WTC11 (cell line): ENCODE measurements at regions not wholly inside any gene's neighbourhood (a gene's known extent, or its start where the extent isn't known, plus 50 kb on each side); places are given as distances from the start of the nearest gene placed in this dataset.
"Not testable (repeated sequence)": the region's sequence is repeated elsewhere in the genome, so short reads cannot be mapped to it uniquely, and the experiment has no call there.

Experiments
- ATAC-seq: fragments of 200-7000 bp; cut with Tn5 transposase; 2 replicates; pipeline ENCODE4 v1.10.0; 2021; ENCODE audit warnings: mild to moderate bottlenecking, moderate library complexity
- CTCF ChIA-PET: fragments of 300-600 bp; sonication (Branson Sonifier 250); formaldehyde crosslinking; loops from one replicate; lab custom pipeline; 2021; ENCODE audit warnings: antibody characterized with exemption; lab: Charles Lee
- POLR2A ChIA-PET: fragments of 350-600 bp; sonication (Branson Sonifier 250); formaldehyde crosslinking; loops from one replicate; lab custom pipeline; 2021; ENCODE audit warnings: antibody characterized with exemption; lab: Charles Lee
- DNase-seq: peaks from one replicate; pipeline ENCODE4 v3.0.0; 2021; ENCODE audit warnings: low spot score
- H3K27ac Mint-ChIP-seq: 2 replicates; pipeline ENCODE4 v1.8.0; 2021; ENCODE audit warnings: mixed read lengths
- H3K27me3 Mint-ChIP-seq: 2 replicates; pipeline ENCODE4 v1.8.0; 2021; ENCODE audit warnings: low read depth, mild to moderate bottlenecking, moderate library complexity, mixed read lengths
- H3K36me3 Mint-ChIP-seq: 2 replicates; pipeline ENCODE4 v1.8.0; 2021; ENCODE audit warnings: mixed read lengths
- H3K4me1 Mint-ChIP-seq: 2 replicates; pipeline ENCODE4 v1.8.0; 2022; ENCODE audit warnings: mixed read lengths
- H3K4me3 Mint-ChIP-seq: 2 replicates; pipeline ENCODE4 v1.8.0; 2021; ENCODE audit warnings: mild to moderate bottlenecking, moderate library complexity, mixed read lengths
- H3K9me3 Mint-ChIP-seq: 2 replicates; pipeline ENCODE4 v1.8.0; 2021; ENCODE audit warnings: mixed read lengths
- AR ChIP-seq: fragments of 250-450 bp; sonication (Bioruptor Pico); IDR thresholded peaks from 2 replicates; pipeline ENCODE4 v1.9.0; 2021; ENCODE audit warnings: mild to moderate bottlenecking
- ATF3 ChIP-seq: sonication (generic); formaldehyde crosslinking; conservative IDR thresholded peaks from 2 replicates; pipeline ENCODE4 v1.8.1; 2022; ENCODE audit warnings: mild to moderate bottlenecking, missing genetic modification reagents
- ATF6 ChIP-seq: sonication (generic); formaldehyde crosslinking; IDR thresholded peaks from 2 replicates; pipeline ENCODE4 v1.8.1; 2023; ENCODE audit warnings: mild to moderate bottlenecking, missing genetic modification reagents
- CDX4 ChIP-seq: fragments of 250-450 bp; sonication (Bioruptor Pico); IDR thresholded peaks from 2 replicates; pipeline ENCODE4 v1.9.0; 2021; ENCODE audit warnings: moderate library complexity, mild to moderate bottlenecking, inconsistent platforms, borderline replicate concordance
- CREB1 ChIP-seq: sonication (generic); formaldehyde crosslinking; IDR thresholded peaks from 2 replicates; pipeline ENCODE4 v1.8.0; 2023; ENCODE audit warnings: mild to moderate bottlenecking, missing genetic modification reagents
- CREM ChIP-seq: sonication (generic); formaldehyde crosslinking; IDR thresholded peaks from 2 replicates; pipeline ENCODE4 v1.8.1; 2022; ENCODE audit warnings: mild to moderate bottlenecking, missing genetic modification reagents, moderate library complexity
- CTCF ChIP-seq: fragments of 200-600 bp; IDR thresholded peaks from 2 replicates; pipeline ENCODE4 v1.8.0; 2022; ENCODE audit warnings: antibody characterized with exemption
- ETV6 ChIP-seq: sonication (generic); formaldehyde crosslinking; IDR thresholded peaks from 2 replicates; pipeline ENCODE4 v1.8.1; 2022; ENCODE audit warnings: mild to moderate bottlenecking, missing genetic modification reagents
- FOXP1 ChIP-seq: sonication (generic); formaldehyde crosslinking; IDR thresholded peaks from 2 replicates; pipeline ENCODE4 v1.8.0; 2022; ENCODE audit warnings: missing genetic modification reagents, mild to moderate bottlenecking, moderate library complexity, borderline replicate concordance
- HMGA2 ChIP-seq: fragments of 250-450 bp; sonication (Bioruptor Pico); IDR thresholded peaks from 2 replicates; pipeline ENCODE4 v1.4.0; 2021; ENCODE audit warnings: mild to moderate bottlenecking, moderate library complexity
- IRF1 ChIP-seq: sonication (generic); formaldehyde crosslinking; IDR thresholded peaks from 2 replicates; pipeline ENCODE4 v1.8.0; 2023; ENCODE audit warnings: missing genetic modification reagents
- JAZF1 ChIP-seq: fragments of 250-450 bp; sonication (Bioruptor Pico); IDR thresholded peaks from 2 replicates; pipeline ENCODE4 v1.9.0; 2021; ENCODE audit warnings: moderate library complexity, mild to moderate bottlenecking, inconsistent platforms
- JUN ChIP-seq: sonication (generic); formaldehyde crosslinking; IDR thresholded peaks from 2 replicates; pipeline ENCODE4 v1.8.0; 2023; ENCODE audit warnings: mild to moderate bottlenecking, missing genetic modification reagents
- MYBL2 ChIP-seq: sonication (generic); formaldehyde crosslinking; IDR thresholded peaks from 2 replicates; pipeline ENCODE4 v1.8.1; 2023; ENCODE audit warnings: mild to moderate bottlenecking, moderate library complexity, missing genetic modification reagents
- NFE2L1 ChIP-seq: sonication (generic); formaldehyde crosslinking; IDR thresholded peaks from 2 replicates; pipeline ENCODE4 v1.8.1; 2023; ENCODE audit warnings: missing genetic modification reagents
- OVOL2 ChIP-seq: fragments of 250-450 bp; sonication (Bioruptor Pico); IDR thresholded peaks from 2 replicates; pipeline ENCODE4 v1.9.0; 2021; ENCODE audit warnings: mild to moderate bottlenecking, borderline replicate concordance
- SMAD3 ChIP-seq: sonication (generic); formaldehyde crosslinking; IDR thresholded peaks from 2 replicates; pipeline ENCODE4 v1.8.0; 2022; ENCODE audit warnings: missing genetic modification reagents, mild to moderate bottlenecking, borderline replicate concordance
- SMAD4 ChIP-seq: sonication (generic); formaldehyde crosslinking; IDR thresholded peaks from 2 replicates; pipeline ENCODE4 v1.8.0; 2022; ENCODE audit warnings: mild to moderate bottlenecking, missing genetic modification reagents
- SOX15 ChIP-seq: fragments of 250-450 bp; sonication (Bioruptor Pico); IDR thresholded peaks from 2 replicates; pipeline ENCODE4 v1.9.0; 2021; ENCODE audit warnings: mild to moderate bottlenecking
- TCF7 ChIP-seq: sonication (generic); formaldehyde crosslinking; IDR thresholded peaks from 2 replicates; pipeline ENCODE4 v1.8.0; 2022; ENCODE audit warnings: mild to moderate bottlenecking, low read depth, missing genetic modification reagents, moderate library complexity
- TEAD1 ChIP-seq: sonication (generic); formaldehyde crosslinking; IDR thresholded peaks from 2 replicates; pipeline ENCODE4 v1.8.0; 2022; ENCODE audit warnings: mild to moderate bottlenecking, missing genetic modification reagents
- TEAD4 ChIP-seq: sonication (generic); formaldehyde crosslinking; IDR thresholded peaks from 2 replicates; pipeline ENCODE4 v1.8.0; 2022; ENCODE audit warnings: mild to moderate bottlenecking, missing genetic modification reagents
- ZBTB21 ChIP-seq: sonication (generic); formaldehyde crosslinking; IDR thresholded peaks from 2 replicates; pipeline ENCODE4 v1.8.1; 2023; ENCODE audit warnings: mild to moderate bottlenecking, missing genetic modification reagents, borderline replicate concordance
- ZMAT4 ChIP-seq: fragments of 250-450 bp; sonication (Bioruptor Pico); IDR thresholded peaks from 2 replicates; pipeline ENCODE4 v1.9.0; 2021; ENCODE audit warnings: mild to moderate bottlenecking
- ZNF121 ChIP-seq: sonication (generic); formaldehyde crosslinking; IDR thresholded peaks from 2 replicates; pipeline ENCODE4 v1.8.0; 2023; ENCODE audit warnings: missing genetic modification reagents
- ZNF138 ChIP-seq: sonication (generic); formaldehyde crosslinking; conservative IDR thresholded peaks from 2 replicates; pipeline ENCODE4 v1.8.1; 2022; ENCODE audit warnings: mild to moderate bottlenecking, moderate library complexity, missing genetic modification reagents

GRCh38 chr13:112222971-112223370, 153.2 kb upstream of the SPACA7 start (continued):
- TF ChIP-seq CTCF (no peak), SOX15 (no peak), MYBL2 (CRISPR knock-in tag) (no peak), CDX4 (CRISPR knock-in tag) (no peak), TEAD4 (no peak), FOXP1 (no peak), OVOL2 (no peak), ZBTB21 (CRISPR knock-in tag) (no peak), ZNF138 (CRISPR knock-in tag) (no peak), NFE2L1 (CRISPR knock-in tag) (no peak)

- TF ChIP-seq ZNF121: peak; percentile 57; the same call in 1 of the 2 replicates
- TF ChIP-seq, all 79 proteins: peak for 1; not testable (repeated sequence) for 78
- POLR2A ChIA-PET: not testable (repeated sequence)
Measured at GRCh38 chr13:112223929-112224328, 152.2 kb upstream of the SPACA7 start.

GRCh38 chr13:112225429-112226090, 150.6 kb upstream of the SPACA7 start:
- peaks cover 3% of the 10 kb centered on the region; the same call in 1 of the 2 replicates for H3K4me1 Mint-ChIP-seq
- ATAC-seq: no peak
- POLR2A ChIA-PET: no interaction called here
- TF ChIP-seq SMAD4 (CRISPR knock-in tag) (no peak), AR (CRISPR knock-in tag) (no peak), CREB1 (CRISPR knock-in tag) (no peak), ATF6 (CRISPR knock-in tag) (no peak), TEAD1 (CRISPR knock-in tag) (no peak), TCF7 (CRISPR knock-in tag) (no peak), ATF3 (CRISPR knock-in tag) (no peak), JAZF1 (CRISPR knock-in tag) (no peak), SMAD3 (CRISPR knock-in tag) (no peak), CREM (no peak), ZMAT4 (CRISPR knock-in tag) (no peak), SOX15 (no peak), IRF1 (CRISPR knock-in tag) (no peak), ETV6 (CRISPR knock-in tag) (no peak), HMGA2 (CRISPR knock-in tag) (no peak), JUN (CRISPR knock-in tag) (no peak)

More at GRCh38 chr13:112223929-112224328, 152.2 kb upstream of the SPACA7 start:
- ATAC-seq, H3K9me3 Mint-ChIP-seq, DNase-seq, H3K4me1 Mint-ChIP-seq, H3K27ac Mint-ChIP-seq, H3K27me3 Mint-ChIP-seq, H3K36me3 Mint-ChIP-seq, H3K4me3 Mint-ChIP-seq: not testable (repeated sequence)
- CTCF ChIA-PET: interaction anchor here (0.6 to 1.5 kb wide), 5 partner anchors 49 to 1382 kb away, joined by 3 to 5 read pairs (median 5); no protein-coding TSS in a partner anchor

More at GRCh38 chr13:112225429-112226090, 150.6 kb upstream of the SPACA7 start:
- no peak for DNase-seq
- CTCF ChIA-PET: no interaction called here
- Mint-ChIP-seq H3K27me3 (peaks cover 6% of the 10 kb centered on the region), H3K9me3 (no peaks in the 10 kb centered on the region), H3K27ac (no peak overlapping the region), H3K36me3 (no peaks in the 10 kb centered on the region), H3K4me3 (no peak overlapping the region)
